ENCODE measurements at regions not wholly inside any gene's neighbourhood (a gene's known extent, or its start where the extent isn't known, plus 50 kb on each side); places are given as distances from the start of the nearest gene placed in this dataset.

DNA sequence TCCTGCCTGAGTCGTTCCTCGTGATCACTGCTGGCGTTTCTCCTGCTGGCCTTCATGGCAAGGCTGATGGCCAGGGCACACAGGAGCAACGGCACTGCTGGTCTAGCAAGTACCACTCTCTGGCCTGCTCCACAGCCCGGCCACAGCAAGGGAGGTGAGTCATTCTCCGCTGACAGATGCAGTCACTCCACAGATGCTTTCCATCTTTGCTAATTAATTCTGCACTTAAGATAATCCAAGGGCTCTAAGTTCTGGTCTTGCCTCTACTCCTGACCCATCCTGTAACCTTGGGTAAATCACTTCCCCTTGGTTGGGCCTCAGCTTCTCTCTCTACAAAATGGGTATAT is 244.4 kb downstream of the RPS24 start:
- no peak for DNase-seq

DNA sequence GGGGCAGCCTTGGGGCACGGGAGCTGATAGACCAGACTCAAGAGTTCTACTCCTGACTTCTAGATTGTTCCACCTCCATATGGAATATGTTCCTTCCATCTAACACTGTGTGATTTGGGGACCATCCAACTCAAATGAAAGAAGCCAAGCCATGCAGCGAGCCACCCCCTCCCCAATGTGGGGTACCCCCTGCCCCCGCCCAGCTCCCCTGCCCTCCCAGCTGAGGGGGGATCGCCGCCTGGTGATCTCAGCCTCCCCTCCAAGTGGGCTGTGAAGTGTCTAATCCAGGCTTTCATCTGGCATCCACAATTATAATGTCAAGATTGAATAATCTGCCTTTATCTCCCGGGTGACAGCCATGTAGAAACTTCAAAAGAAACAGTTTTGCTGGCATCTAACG is 246.1 kb downstream of the RPS24 start:
- no peak for DNase-seq

DNA sequence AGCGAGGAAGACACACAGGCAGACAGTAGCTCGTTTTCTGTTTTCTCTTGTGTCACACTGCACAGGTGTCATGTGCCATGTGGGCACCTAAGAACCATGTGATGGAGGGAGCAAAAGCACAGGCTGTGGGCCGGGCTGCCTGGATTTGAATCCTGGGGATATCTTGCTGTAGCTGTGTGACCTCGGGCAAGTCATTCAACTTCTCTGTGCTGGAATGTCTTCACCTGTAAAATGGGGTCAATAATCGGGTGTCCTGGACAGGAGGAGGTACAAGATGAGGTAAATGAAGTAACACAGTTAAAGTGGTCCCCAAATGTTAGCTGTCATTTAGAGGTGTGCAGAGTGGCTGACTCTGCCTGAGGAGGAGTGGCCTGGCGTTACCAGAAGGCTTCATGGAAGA is 246.9 kb downstream of the RPS24 start:
- DNase-seq: no peak

DNA sequence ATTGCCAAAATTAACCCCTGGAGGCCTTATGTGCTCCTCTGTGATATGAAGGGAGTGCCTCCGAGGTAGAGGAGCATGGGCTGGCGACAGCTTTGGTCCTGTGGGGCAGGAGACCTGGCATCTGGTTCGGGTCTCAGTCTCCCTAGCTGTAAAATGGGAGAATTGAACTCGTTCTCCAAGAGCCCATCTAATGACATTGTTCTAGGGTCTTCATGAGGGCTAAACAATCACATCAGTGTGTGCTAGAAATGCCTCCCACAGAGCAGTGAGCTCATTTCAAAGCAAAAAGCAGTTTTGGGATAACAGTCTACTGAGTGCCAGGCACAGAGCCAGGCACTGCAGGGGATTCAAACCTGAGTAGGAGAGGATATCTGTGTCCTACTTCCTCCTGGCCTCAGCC is 248.0 kb downstream of the RPS24 start:
- DNase-seq: no peak

DNA sequence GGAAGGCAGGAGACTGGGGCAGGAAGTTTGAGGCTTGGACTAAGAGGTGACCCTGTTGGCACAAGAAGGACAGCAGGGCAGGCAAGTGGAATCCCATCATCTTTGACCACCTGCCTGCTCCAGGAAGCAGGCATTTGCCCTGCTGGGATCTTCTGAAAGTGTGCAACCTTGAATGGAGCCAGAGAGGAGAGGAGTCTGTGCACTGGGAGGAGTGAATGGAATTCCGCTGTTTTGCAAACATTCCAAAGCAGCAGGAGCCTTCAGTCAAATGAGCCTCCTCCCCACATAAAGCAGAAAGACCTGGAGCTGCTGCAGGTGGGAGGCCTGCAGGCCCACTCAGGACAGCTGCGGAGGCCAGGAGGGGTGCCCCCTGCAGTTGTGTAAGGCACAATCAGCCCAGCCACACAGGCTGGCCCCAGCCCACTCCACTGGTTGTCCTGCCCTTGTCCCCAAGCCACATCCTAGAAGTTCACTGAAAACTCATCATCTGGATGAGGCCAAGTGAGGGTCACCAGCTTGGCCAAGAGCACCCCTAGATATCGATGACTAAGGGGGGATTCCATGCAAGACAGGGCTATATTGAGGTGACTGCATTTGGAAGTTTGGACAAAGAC is 249.5 kb downstream of the RPS24 start:
- DNase-seq: no peak

DNA sequence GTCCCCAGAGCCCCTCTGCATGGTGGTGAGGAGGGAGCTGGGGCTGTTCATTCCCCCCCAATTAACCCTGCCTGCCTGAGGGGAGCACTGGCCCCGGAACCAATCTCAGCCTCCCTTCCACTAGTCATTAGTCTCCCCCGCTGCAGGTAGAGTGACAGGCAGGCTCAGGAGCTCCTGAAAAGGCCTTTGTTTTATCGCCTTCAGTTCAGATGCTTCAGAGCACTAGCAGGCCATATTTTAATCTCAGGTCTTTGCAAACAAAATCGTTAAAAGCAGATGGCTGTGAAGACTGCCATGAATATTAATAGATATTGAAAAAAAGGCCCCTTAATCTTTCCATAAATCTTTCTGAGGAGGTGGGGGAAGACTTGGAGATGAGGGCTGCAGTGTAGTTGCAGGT is 250.7 kb downstream of the RPS24 start:
- no peak for DNase-seq

DNA sequence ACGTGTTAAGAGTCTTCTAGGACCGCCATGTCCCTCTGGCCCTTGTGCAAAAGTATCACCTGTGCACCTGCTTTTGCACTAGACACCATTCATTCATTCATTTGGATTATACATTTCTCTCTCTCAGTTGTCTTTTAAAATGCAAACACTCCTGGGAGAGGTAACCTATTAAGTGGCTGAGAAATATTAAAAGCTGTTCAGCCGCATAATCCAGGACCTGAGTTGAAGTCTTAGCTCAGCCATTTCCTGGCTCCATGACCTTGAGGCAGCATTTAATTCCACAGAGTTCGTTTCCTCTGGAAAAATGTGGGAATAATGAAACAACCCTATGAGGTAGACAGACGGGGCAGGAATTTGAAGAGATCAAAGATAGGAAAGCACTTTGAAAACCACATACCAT is 251.6 kb downstream of the RPS24 start:
- no peak for DNase-seq

DNA sequence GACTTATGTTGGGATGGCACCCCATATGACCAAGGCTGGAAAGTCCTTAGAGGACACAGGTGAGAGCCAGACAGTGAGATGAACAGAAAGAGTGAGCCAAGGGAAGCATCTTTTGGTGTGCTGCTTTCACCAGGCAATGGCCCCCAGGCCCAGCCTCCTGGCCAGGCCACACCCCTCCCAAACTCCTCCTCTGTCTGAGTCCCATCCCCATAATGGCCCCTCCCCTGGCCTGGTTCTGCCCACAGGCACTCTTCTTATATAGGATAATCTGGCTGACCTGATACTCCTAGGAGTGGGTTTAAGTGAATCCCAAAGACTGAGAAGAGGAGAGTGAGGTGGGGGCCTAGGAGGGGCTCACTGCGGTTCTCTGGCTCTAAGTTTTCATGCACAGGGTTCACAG is 252.5 kb downstream of the RPS24 start:
- no peak for DNase-seq

DNA sequence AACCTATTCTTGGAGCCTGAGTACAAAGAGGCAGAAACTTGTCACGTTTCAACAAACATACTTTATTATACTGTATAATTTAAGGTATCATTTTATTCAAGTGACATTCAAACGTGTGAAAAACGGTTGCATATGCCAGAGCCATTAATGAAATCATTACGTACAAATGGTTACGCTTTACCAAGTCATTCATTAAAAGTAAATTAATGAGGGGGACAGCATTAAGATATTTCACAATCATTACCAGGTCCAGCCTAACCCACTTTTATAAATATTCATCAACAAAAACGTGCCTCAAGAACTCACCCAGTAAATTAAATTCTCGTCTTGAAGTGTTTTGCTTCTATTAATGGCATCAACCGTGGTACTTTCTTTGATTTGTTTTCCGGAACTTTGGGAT is 253.0 kb downstream of the RPS24 start:
- no peak for DNase-seq

DNA sequence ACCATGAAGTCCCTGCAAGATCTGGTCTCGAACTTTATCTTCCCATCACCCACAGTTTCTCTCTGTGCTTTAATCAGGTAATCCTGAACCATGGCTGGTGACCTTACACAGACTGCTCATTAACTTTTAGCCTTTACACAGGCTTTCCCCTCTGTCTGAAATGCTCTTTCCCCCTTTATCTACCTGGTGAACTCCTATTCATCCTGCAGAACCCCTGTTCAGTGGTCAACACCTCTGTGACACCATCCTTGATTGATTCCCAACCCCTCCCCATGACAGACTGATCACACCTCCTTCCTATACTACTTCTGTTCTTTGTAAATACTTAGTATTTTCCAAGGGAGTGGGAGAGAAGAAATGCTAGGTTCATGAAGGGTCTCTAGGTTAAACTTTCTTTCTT is 254.0 kb downstream of the RPS24 start:
- no peak for DNase-seq

DNA sequence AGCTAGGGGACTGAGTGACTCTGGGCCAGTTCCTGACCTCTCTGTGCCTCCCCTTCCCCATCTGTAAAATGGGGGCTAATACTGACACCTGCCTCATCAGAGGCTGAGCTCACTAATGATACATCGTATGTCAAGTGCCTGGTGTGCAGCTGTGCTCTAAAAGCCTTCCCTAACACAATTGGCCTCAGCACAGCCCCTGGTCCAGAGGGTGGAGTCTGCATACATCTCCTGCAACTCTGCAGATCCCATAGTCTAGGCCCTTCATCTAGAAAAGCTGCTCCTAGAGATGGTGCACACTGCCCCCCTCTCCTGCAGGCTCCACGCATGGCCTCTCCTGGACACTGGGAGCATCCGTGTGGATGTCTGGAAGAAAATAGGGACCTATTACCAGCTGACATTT is 255.0 kb downstream of the RPS24 start:
- DNase-seq: no peak

DNA sequence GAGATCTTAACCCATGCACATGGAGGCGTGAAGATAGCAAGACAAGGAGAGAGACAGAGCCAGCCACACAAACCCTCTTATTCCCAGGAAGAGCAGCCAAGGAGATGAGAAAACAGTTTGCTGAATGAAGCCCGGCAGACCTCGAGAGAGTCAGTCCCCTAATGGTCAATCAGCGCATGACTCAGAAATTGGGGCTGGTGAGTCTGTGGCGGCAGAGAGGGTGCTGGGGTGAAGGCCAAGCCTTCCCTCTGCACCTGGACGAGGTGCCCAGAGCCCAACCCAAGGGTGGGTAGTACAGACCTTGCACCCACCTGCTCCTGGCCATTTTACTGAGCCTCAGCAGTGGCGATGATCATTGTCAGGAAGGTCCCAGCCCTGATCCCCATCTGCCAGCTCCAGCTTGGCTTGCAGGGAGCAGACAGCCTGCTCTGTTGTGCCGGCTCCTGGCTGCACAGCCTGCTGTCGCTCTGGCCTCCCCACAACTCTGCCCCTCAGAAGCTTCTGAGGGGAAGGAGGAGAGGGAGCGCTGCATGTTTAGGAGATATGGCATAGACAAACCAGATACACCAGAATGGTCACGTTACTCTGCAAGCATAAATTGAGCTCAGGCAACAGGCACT is 256.6 kb downstream of the RPS24 start:
- DNase-seq: no peak

DNA sequence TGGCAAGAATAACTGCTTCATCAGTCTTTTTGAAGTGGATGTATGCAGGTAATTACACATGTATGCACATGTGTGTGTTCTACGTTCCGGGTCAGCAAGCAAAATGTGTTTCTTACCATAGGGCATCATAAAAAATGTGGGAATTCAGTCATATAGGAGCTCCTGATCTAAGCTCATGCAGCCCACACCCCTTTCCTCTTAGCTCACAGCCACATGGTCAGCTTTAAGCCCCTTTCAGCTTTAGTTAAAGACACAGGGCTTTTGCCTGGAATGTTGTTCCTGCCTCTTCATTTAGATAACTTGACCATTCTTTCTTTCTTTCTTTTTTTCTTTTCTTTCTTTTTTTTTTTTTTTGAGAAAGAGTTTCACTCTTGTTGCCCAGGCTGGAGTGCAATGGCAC is 258.1 kb downstream of the RPS24 start:
- no peak for DNase-seq

DNA sequence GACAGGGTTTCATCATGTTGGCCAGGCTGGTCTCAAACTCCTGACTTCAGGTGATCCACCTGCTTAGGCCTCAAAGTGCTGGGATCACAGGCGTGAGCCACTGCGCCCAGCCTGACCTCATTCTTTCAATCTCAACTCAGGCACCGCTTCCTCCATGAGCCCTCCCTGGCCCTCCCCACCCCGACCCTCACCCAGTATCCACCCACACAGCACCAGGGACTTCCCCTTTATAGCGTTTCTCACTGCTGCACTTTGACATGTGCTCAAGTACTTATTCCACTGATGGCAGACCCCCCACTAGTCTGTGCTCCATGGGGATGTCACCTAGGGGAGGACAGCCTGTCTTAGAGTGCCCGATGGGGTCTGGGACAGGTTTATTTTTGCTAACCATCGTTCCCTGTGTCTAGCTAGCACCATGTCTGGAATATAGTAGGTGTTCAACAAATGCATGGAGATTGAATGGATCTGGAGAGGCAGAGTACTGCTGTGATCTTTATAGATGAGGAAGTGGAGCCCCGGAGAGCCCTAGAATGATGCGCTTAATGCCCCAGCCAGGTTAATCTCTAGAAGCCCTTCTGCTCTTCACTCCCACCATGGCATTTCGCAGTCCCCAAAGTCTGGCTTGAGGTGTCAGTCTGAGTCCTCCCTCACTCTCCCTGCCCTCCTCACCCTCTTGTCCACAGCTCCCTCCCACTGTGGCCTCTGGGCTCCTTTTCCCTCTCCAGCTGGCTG is 258.8 kb downstream of the RPS24 start:
- no peak for DNase-seq

DNA sequence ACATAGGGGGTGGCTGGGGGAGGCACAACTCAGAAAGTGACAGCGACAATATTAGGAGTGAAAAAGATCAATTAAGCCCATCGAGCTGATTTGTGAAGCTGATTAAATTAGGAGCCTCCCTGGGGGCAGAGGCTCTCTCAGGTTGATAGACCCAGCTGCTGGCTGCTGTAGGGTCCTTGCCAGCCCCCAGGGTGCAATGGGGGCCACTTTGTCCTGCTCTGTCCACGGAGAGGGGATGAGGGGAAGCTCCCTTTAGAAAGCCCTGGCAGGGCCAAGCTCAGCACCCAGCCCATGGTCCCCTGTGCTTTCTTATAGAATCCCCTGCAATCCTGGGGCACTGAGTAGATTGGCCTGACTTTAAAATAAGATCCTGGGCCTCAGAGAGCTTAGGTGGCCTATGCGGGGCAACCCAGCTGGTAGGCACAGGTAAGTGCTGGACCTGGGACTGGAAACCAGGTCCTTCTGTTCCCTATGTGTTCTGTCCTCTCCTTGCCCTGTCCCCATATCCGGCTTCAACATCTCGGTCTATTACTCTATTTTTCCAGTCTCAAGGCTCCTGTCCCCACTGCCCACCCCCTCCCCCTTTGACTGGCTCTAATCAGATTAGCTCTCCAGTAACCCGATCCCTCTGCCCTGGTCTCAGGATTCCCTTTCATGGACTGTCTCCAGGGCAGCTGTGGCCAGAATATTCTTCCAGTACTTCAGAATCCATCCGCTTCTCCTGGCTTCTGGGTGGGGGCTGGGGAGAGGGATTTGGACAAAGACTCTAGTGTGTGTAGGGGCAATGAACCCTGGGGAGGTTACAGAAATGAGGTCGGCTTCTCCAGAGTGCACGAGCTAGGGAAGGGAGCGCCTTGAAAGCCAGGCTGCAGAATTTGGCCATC is 259.6 kb downstream of the RPS24 start:
- no peak for DNase-seq

DNA sequence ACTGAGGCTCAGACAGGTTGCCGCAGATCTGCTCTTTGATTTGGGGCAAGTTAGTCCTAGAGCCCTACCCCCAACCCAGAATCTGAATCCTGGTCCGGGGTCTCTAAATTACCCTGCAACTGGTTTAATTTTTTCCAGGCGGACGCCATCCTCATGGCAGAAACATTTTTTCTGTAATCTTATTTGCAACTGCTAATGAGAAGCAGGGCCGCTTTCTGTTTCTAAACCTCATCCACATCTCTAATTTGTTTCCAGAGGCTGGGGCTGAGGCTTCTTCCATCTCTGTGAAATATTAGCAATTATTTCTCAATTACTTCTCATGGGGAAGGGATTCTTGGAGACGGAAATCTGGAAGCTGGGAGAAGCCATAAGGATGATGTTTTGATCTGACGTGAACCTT is 261.6 kb downstream of the RPS24 start:
- no peak for DNase-seq

DNA sequence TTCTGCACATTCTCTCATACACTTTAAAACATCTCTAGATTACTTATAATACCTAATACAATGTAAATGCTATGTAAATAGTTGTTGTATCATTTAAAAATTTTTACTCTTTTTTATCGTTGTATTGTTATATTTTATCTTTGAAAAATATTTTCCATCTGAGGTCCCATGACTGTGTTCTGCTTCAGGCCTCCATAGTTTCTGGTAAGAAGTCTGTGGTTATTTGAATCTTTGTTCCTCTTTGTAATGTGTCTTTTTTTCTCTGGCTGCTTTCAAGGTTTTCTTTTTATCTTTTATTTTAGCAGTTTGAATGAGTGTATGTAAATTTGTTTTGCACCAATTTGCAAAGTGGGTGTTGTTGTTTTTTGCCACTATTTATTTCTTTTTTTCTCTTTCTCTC is 263.1 kb downstream of the RPS24 start:
- no peak for DNase-seq

DNA sequence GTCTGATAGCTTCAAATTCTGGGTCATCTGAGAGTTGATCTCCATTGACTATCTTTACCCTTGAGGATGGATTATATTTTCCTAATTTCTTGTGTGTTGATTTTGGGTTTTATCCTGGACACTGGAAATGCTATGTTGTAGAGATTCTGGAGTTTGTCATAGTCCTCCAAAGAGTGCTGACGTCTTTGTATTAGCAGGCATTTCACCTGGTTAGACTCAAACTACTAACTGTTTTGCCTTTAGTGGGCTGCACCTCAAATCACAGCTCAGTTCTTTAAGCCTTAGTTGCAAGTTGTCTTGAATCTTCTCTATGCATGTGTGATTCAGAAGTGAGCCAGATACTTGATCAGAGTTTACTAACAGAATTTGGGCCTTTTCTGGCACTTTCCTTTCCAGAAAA is 264.3 kb downstream of the RPS24 start:
- no peak for DNase-seq

DNA sequence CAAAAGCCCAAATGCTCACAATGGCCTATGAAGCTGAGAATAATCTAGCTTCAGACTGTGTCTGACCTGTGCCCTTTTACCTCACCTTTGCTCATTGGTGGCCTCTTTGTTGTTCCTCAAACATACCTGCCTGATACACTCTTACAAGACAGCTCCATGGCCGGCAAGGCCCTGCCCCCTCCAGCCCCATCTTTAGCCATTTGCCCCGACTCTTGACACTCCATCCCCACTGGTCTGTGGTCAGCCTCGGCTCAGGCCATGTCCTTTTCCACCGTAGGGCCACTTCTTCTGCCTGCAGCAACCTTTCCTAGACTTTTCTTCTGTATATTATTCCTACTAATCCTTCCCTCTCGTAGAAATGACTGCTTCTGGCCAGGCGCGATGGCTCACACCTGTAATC is 265.2 kb downstream of the RPS24 start:
- no peak for DNase-seq

DNA sequence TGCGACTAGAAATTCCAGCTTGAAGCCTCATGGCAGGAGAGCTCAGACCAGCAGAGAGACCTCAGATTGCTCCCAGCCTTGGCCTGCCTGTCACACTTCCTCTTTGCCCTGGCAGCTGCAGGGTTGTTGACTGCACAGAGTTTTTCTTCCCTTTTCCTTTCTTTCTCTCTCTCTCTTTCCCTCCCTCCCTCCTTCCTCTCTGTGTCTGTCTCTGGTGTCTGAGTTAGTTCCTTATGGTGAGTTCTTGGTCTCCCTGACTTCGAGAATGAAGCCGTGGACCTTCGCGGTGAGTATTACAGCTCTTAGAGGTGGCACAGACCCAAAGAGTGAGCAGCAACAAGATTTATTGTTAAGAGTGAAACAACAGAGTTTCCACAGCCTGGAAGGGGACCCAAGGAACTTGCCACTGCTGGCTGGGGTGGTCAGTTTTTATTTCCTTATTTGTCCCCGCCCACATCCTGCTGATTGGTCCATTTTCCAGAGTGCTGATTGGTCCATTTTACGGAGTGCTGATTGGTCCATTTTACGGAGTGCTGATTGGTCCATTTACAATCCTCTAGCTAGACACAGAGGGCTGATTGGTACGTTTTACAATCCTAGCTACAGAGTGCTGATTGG is 266.3 kb downstream of the RPS24 start:
- DNase-seq: peak; percentile 27 to 49

DNA sequence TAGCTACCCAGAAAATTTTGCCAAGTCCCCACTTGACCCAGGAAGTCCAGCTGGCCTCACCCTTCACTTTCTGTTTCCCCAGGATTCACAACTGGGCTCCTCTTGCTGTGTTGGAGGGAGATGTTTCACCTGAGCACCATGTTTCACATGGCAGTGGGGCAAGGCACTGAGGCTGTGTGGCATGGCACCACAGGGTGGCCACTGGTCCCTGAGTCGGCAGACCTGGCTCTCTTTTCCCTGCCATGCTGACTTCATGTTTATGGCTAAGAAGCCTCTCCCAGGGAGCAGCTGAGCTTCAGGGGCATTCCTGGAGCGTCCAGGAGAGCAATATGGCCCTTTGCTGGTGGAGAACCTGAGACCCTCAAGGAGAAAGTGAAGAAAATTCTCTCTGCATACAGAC is 266.9 kb downstream of the RPS24 start:
- DNase-seq: no peak

DNA sequence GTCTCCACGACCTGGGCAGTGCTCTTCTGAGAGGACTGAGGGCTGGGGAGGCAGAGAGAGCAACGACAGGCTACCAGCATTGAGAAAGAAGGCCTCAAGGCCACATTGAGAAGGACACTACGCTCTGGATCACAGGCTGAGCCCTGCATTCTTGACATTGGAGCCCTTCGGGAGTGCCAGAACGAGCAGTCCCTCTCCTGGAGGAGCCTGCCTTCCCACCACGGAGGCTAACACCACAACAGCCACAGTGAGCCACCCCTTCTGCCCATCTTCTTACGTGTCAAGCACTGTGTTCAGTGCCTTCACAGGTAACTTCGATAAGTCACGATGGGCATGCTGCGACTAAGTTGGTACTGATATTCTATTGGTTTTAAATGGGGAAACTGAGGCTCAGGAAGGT is 267.8 kb downstream of the RPS24 start:
- no peak for DNase-seq
